ENCODE measurements at regions not wholly inside any gene's neighbourhood (a gene's known extent, or its start where the extent isn't known, plus 50 kb on each side); places are given as distances from the start of the nearest gene placed in this dataset.

DNA sequence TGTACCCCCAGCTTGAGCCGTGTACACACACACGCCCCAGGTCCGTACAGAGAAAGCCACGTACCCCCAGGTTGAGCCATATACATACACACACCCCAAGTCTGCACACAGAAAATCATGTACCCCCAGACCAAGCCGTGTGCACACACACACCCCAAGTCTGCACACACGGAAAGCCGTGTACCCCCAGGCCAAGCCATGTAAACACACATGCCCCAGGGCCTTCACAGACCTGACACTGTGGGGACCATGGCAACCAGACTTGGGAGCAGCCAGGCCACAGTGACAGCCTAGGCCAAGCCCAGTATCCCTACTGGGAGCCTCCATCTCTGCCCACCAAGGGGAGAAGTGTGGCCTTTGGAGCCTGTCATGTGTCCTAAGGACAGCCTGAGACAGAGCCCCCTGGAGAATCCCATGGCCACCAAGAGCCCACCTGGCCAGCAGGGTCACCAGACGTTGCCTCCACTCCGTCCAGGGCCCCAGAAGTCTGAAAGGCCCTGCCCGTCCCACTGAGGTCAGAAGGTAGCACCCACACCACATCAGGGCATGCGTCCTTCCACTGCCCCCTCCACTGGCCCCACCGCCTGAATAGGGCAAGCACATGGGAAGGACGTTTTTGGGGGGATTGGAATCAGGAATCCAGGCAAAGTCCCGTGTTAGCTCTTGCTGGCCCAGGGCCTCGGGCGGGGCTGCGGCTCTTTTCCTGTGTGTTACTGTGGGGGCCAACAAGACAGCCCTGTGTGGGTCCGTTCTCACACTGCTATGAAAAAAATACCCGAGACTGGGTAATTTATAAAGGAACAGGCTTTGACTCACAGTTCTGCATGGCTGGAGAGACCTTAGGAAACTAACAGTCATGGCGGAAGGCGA, 636.7 kb downstream of the TBC1D22A start:
- H3K36me3 ChIP-seq, result no peaks in the 10 kb centered on the region
- no peaks in the 10 kb centered on the region for H3K9me3 ChIP-seq
- no peak overlapping the region for H3K27ac ChIP-seq
- H3K27me3 ChIP-seq, result peaks cover 0 to 13% (median 0%) of the 10 kb centered on the region in 9 donors
- H3K4me3 ChIP-seq, result no peak overlapping the region
- TF ChIP-seq POLR2A (IDR thresholded peaks at IDR 0.05), result no peak
- TF ChIP-seq, protein P1, sequence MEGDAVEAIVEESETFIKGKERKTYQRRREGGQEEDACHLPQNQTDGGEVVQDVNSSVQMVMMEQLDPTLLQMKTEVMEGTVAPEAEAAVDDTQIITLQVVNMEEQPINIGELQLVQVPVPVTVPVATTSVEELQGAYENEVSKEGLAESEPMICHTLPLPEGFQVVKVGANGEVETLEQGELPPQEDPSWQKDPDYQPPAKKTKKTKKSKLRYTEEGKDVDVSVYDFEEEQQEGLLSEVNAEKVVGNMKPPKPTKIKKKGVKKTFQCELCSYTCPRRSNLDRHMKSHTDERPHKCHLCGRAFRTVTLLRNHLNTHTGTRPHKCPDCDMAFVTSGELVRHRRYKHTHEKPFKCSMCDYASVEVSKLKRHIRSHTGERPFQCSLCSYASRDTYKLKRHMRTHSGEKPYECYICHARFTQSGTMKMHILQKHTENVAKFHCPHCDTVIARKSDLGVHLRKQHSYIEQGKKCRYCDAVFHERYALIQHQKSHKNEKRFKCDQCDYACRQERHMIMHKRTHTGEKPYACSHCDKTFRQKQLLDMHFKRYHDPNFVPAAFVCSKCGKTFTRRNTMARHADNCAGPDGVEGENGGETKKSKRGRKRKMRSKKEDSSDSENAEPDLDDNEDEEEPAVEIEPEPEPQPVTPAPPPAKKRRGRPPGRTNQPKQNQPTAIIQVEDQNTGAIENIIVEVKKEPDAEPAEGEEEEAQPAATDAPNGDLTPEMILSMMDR (IDR thresholded peaks at IDR 0.05), result no peak
- H3K4me1 ChIP-seq, result no peaks in the 10 kb centered on the region
- intact Hi-C loops (cut with DNase I), result no loop called here
- ATAC-seq (no peak), DNase-seq (no peak)
- WGBS, 4 donors, result 81 to 86% (median 83%) methylated on average over 21 of the region's 21 CpGs

DNA sequence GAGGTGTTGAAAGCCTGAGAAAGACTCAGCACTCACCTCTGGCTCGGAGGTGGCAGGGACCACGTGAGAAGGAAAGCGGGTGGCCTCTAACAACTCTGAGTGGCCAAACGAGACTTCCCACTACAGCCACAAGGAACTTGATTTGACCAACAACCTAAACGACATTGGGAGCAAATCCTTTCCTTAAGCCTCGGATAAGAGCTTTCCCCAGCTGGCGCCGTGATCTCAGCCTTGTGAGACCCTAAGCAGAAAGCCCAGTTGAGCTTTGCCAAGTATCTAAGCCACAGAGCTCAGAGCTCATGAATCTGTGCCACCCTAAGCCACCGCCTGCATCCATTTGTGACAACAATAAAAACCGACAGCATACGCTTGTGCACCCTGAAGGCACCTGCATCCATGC, 636.0 kb downstream of the TBC1D22A start:
- Histone ChIP-seq H3K27me3 (peaks cover 0 to 13% (median 0%) of the 10 kb centered on the region in 9 donors), H3K4me3 (no peak overlapping the region), H3K27ac (no peak overlapping the region), H3K36me3 (no peaks in the 10 kb centered on the region), H3K9me3 (no peaks in the 10 kb centered on the region), H3K4me1 (no peaks in the 10 kb centered on the region)
- DNase-seq (no peak), ATAC-seq (no peak)
- TF ChIP-seq, protein P1 (IDR thresholded peaks at IDR 0.05), result no peak
- no peak for TF ChIP-seq POLR2A (IDR thresholded peaks at IDR 0.05)
- intact Hi-C loops (cut with DNase I), result no loop called here
- 73 to 87% (median 85%) methylated on average over 11 of the region's 11 CpGs for WGBS, 4 donors

DNA sequence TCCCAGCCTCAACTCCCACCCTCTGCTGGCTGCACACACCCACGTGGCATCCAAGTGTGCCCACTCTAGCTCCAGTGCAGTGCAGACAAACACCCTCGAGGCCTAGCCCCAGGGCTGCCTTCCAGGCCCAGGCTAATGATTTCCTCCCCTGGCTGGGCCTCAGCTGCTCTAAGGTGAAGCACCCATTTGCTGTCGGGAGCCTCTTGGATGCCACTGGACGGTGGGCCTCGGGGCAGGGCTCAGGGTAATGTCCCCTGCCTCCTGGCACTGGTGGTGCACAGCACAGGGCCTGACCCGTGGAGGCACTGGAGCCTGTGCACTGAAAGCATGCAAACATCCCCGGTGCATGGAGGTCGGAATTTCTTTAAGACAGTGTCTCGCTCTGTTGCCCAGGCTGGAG, 635.2 kb downstream of the TBC1D22A start:
- TF ChIP-seq, protein P1 (IDR thresholded peaks at IDR 0.05), result no peak
- no peak for TF ChIP-seq POLR2A (IDR thresholded peaks at IDR 0.05)
- Histone ChIP-seq H3K9me3 (no peaks in the 10 kb centered on the region), H3K27me3 (peaks cover 0 to 13% (median 0%) of the 10 kb centered on the region in 9 donors), H3K4me3 (no peak overlapping the region), H3K4me1 (no peaks in the 10 kb centered on the region), H3K27ac (no peak overlapping the region), H3K36me3 (no peaks in the 10 kb centered on the region)
- DNase-seq, result no peak
- no peak for ATAC-seq
- 71 to 90% (median 79%) methylated on average over 5 to 9 of the region's 9 CpGs for WGBS, 4 donors
- intact Hi-C loops (cut with DNase I), result no loop called here

DNA sequence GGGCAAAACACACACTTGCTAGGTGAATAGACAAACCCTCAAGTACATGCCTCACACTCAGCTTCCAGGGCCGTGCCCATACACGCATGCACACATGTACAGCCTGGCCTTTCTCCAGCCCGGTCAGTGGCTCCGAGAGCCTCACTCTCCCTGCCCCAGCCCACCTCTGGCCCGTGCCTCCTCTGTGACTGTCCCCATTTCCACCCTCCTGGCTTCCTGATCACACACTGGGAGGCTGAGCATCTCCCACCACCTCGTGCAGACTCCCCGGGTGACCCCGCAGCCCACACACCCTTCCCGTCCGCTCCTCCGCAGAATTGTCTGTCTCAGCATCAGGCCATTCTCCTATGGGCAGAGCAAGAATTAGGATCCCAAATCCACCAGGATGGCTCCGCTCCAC, 634.1 kb downstream of the TBC1D22A start:
- intact Hi-C loops (cut with DNase I), result no loop called here
- ATAC-seq (no peak), DNase-seq (no peak)
- no peaks in the 10 kb centered on the region for H3K9me3 ChIP-seq
- 85 to 89% (median 87%) methylated on average over 10 to 12 of the region's 12 CpGs for WGBS, 4 donors
- no peaks in the 10 kb centered on the region for H3K4me1 ChIP-seq
- H3K27ac ChIP-seq, result no peak overlapping the region
- H3K27me3 ChIP-seq, result peaks cover 0 to 13% (median 0%) of the 10 kb centered on the region in 9 donors
- no peaks in the 10 kb centered on the region for H3K36me3 ChIP-seq
- no peak for TF ChIP-seq POLR2A (IDR thresholded peaks at IDR 0.05)
- TF ChIP-seq, protein P1 (IDR thresholded peaks at IDR 0.05), result no peak
- no peak overlapping the region for H3K4me3 ChIP-seq

Data from heart left ventricle (tissue), 16 donors.